HEK293 (cell line): ENCODE measurements at regions not wholly inside any gene's neighbourhood (a gene's known extent, or its start where the extent isn't known, plus 50 kb on each side); places are given as distances from the start of the nearest gene placed in this dataset.

Source experiments
- CTCF ChIP-seq: fragments of 450-650 bp; formaldehyde crosslinking; IDR thresholded peaks from 2 replicates; pipeline ENCODE4 v1.5.1; 2016; ENCODE audit warnings: missing biosample characterization, missing genetic modification characterization
- ZNF10 ChIP-seq: fragments of 450-650 bp; formaldehyde crosslinking; IDR thresholded peaks from 2 replicates; pipeline ENCODE4 v1.5.1; 2017; ENCODE audit warnings: missing biosample characterization, missing genetic modification characterization

- TF ChIP-seq CTCF = no peak
- TF ChIP-seq ZNF10 (tag by site-specific recombination) = no peak
Measured at GRCh38 chr12:18868717-18869116, 130.8 kb downstream of the CAPZA3 start.
